ENCODE measurements at regions not wholly inside any gene's neighbourhood (a gene's known extent, or its start where the extent isn't known, plus 50 kb on each side); places are given as distances from the start of the nearest gene placed in this dataset.

- Histone ChIP-seq H2AK5ac (ENCODE audit: insufficient read length, low read length) (no peak overlapping the region), H4K5ac (ENCODE audit: insufficient read length, low read depth, low read length) (no peak overlapping the region), H2BK15ac (ENCODE audit: low read depth, low read length) (no peak overlapping the region), H3K23ac (ENCODE audit: insufficient read length, low read depth, low read length) (no peak overlapping the region), H3K4me2 (ENCODE audit: insufficient read depth, insufficient read length, low read length) (no peak overlapping the region), H3K27me3 (ENCODE audit: insufficient read depth, low read length) (no peaks in the 10 kb centered on the region), H4K20me1 (ENCODE audit: control insufficient read depth, insufficient read depth, insufficient read length) (no peaks in the 10 kb centered on the region), H3K4ac (ENCODE audit: low read depth, low read length) (no peak overlapping the region), H3K4me1 (ENCODE audit: insufficient read depth, low read length) (no peaks in the 10 kb centered on the region), H2AFZ (ENCODE audit: low read length) (no peak overlapping the region), H3K79me2 (ENCODE audit: insufficient read depth, low read length) (no peaks in the 10 kb centered on the region), H2BK12ac (ENCODE audit: insufficient read length, low read depth, low read length) (no peak overlapping the region), H3K9ac (ENCODE audit: extremely low read depth, insufficient read length, low read length) (no peak overlapping the region), H3K14ac (ENCODE audit: insufficient read depth, low read length) (no peak overlapping the region), H2BK120ac (ENCODE audit: low read depth, low read length, poor library complexity, severe bottlenecking) (no peak overlapping the region), H4K8ac (replicated peaks; ENCODE audit: insufficient read length, low read depth, low read length) (no peak overlapping the region), H3K23me2 (ENCODE audit: insufficient read length, low read depth, low read length, poor library complexity, severe bottlenecking) (no peaks in the 10 kb centered on the region), H2BK5ac (ENCODE audit: insufficient read length, low read length) (no peak overlapping the region), H3K18ac (ENCODE audit: insufficient read length, low read depth, low read length) (no peak overlapping the region), H3K79me1 (ENCODE audit: insufficient read depth, low read depth, low read length, poor library complexity, severe bottlenecking) (no peaks in the 10 kb centered on the region), H4K91ac (ENCODE audit: insufficient read length, low read depth, low read length) (no peak overlapping the region), H3K9me3 (ENCODE audit: control insufficient read depth, low read depth, low read length) (no peaks in the 10 kb centered on the region), H3K27ac (ENCODE audit: insufficient read length, low read depth, low read length) (no peak overlapping the region), H3K56ac (ENCODE audit: insufficient read length, low read depth, low read length) (no peak overlapping the region), H3T11ph (ENCODE audit: low read length) (no peak overlapping the region), H2BK20ac (ENCODE audit: low read depth, low read length, poor library complexity, severe bottlenecking) (no peak overlapping the region)
- Mint-ChIP-seq H3K4me1 (peaks cover 0 to 4% of the 10 kb centered on the region in 2 experiments; a peak in 2 of 4 replicates), H3K27ac (no peak overlapping the region), H3K27me3 (ENCODE audit: low read depth) (no peaks in the 10 kb centered on the region), H3K36me3 (ENCODE audit: insufficient read depth in 1 of 3, low read depth in 3 of 3) (peaks cover 2 to 14% (median 5%) of the 10 kb centered on the region in 3 experiments; a peak in 6 of 7 replicates), H3K4me3 (no peak overlapping the region), H3K9me3 (peaks cover 7 to 8% of the 10 kb centered on the region in 2 experiments)
- no peak for TF ChIP-seq CTCF (conservative IDR thresholded peaks at IDR 0.05)
- DNase-seq: no peak
- WGBS (ENCODE audit: extremely low coverage, insufficient read length, low lambda C conversion rate): no CpG with 5 or more reads among the region's 1 CpG
Observed at GRCh38 chr16:64047207-64047606, 1074.7 kb downstream of the CDH11 start.

All from H9 (cell line).